K562 (cell line): ENCODE measurements at regions not wholly inside any gene's neighbourhood (a gene's known extent, or its start where the extent isn't known, plus 50 kb on each side); places are given as distances from the start of the nearest gene placed in this dataset.

Experiments
- JUND ChIP-seq, 2 experiments: IDR thresholded peaks; 2 replicates in 1 of 2; 3 replicates in 1 of 2; pipeline ENCODE4 v1.6.1; 2011; ENCODE audit warnings: borderline replicate concordance in 2 of 2, low read depth in 2 of 2, low read length in 2 of 2, improper control_type of control experiment in 1 of 2, missing biosample characterization in 1 of 2, missing genetic modification characterization in 1 of 2, missing genetic modification reagents in 1 of 2
- KAT7 ChIP-seq: sonication (generic); formaldehyde crosslinking; IDR thresholded peaks from 2 replicates; pipeline ENCODE4 v1.8.0; 2022; ENCODE audit warnings: missing genetic modification reagents, mild to moderate bottlenecking, borderline replicate concordance
- NBN ChIP-seq: fragments of 450-650 bp; IDR thresholded peaks from 2 replicates; pipeline ENCODE4 v1.6.1; 2016; ENCODE audit warnings: low read depth, mild to moderate bottlenecking
- PCBP1 ChIP-seq: fragments of 200-400 bp; formaldehyde crosslinking; IDR thresholded peaks from 2 replicates; pipeline ENCODE4 v1.6.1; 2018; ENCODE audit warnings: mild to moderate bottlenecking, low read depth, low read length; ENCODE audit not compliant: poor library complexity, severe bottlenecking
- PHF8 ChIP-seq: fragments of 200-600 bp; sonication (generic); IDR thresholded peaks from 2 replicates; pipeline ENCODE4 v1.6.1; 2012; ENCODE audit warnings: mixed run types, mild to moderate bottlenecking, inconsistent platforms, low read length, moderate library complexity, borderline replicate concordance
- RAD21 ChIP-seq, 2 experiments: fragments of 250-450 bp in 1 of 2; fragments of 450-650 bp in 1 of 2; sonication (Bioruptor Pico) in 1 of 2; formaldehyde crosslinking in 1 of 2; IDR thresholded peaks in 1 of 2; conservative IDR thresholded peaks in 1 of 2; 2 replicates each; pipeline versions ENCODE4 v1.4.0 to v1.8.0; 2020 to 2022; ENCODE audit warnings: mild to moderate bottlenecking in 2 of 2, moderate library complexity in 1 of 2
- TARDBP ChIP-seq: fragments of 450-650 bp; IDR thresholded peaks from 2 replicates; pipeline ENCODE4 v1.6.1; 2016
- TF ChIP-seq, protein P1 (sequence below), 3 experiments: IDR thresholded peaks in 2 of 3; conservative IDR thresholded peaks in 1 of 3; 2 replicates each; pipeline ENCODE4 v1.5.1; 2011 to 2012; ENCODE audit warnings: low read length in 3 of 3, mild to moderate bottlenecking in 3 of 3, control low read depth in 2 of 3, improper control_type of control experiment in 1 of 3, inconsistent platforms in 1 of 3, low read depth in 1 of 3, mixed read lengths in 1 of 3, moderate library complexity in 1 of 3; ENCODE audit not compliant: insufficient read depth in 2 of 3
- TF ChIP-seq, protein P2 (sequence below): fragments of 450-650 bp; IDR thresholded peaks from 2 replicates; pipeline ENCODE4 v1.6.1; 2014; ENCODE audit warnings: low read depth, mild to moderate bottlenecking, moderate library complexity, borderline replicate concordance
- TF ChIP-seq, protein P3 (sequence below): fragments of 250-450 bp; sonication (Bioruptor Pico); IDR thresholded peaks from 2 replicates; pipeline ENCODE4 v1.4.0; 2020; ENCODE audit warnings: mild to moderate bottlenecking, moderate library complexity
- TF ChIP-seq, protein P4 (sequence below): fragments of 250-450 bp; sonication (Bioruptor Pico); IDR thresholded peaks from 2 replicates; pipeline ENCODE4 v1.9.0; 2021; ENCODE audit warnings: mild to moderate bottlenecking, inconsistent platforms
- TF ChIP-seq, protein P5 (sequence below): sonication (generic); formaldehyde crosslinking; IDR thresholded peaks from 2 replicates; pipeline ENCODE4 v1.9.0; 2022; ENCODE audit warnings: mild to moderate bottlenecking, missing genetic modification reagents

DNA sequence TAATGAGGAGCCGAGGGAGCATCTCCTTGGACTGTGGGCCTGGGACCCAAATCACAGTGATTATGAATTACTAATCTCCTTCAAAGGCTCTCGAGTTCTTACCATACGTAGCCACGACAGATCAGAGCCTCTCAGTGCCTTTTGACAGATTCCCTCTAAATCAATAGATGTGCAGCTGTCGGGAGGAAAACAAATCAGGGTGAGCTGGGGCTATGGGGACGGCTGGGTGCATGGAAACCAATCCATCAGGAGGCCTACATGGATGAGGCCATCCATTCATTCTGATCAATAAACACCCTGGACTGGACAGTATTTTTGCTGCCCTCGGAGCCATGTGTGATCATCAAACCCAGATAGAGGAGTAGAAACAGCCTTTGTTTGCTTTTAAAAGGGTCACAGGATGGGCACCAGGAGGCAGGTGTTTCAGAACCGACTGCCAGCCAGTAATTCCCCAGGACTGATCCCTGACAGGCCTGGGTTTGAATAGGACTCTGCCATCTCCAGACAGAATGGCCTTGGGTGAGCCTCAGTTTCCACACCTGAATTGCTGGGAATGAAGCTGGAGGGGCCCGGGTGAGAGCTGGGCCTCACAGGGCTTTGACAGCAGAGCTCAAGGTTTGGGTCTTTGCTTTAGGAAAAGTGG is 532.8 kb downstream of the MATN1 start:
- TF ChIP-seq, protein P1, sequence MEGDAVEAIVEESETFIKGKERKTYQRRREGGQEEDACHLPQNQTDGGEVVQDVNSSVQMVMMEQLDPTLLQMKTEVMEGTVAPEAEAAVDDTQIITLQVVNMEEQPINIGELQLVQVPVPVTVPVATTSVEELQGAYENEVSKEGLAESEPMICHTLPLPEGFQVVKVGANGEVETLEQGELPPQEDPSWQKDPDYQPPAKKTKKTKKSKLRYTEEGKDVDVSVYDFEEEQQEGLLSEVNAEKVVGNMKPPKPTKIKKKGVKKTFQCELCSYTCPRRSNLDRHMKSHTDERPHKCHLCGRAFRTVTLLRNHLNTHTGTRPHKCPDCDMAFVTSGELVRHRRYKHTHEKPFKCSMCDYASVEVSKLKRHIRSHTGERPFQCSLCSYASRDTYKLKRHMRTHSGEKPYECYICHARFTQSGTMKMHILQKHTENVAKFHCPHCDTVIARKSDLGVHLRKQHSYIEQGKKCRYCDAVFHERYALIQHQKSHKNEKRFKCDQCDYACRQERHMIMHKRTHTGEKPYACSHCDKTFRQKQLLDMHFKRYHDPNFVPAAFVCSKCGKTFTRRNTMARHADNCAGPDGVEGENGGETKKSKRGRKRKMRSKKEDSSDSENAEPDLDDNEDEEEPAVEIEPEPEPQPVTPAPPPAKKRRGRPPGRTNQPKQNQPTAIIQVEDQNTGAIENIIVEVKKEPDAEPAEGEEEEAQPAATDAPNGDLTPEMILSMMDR (IDR thresholded peaks at IDR 0.05 in 2 of 3, conservative IDR thresholded peaks at IDR 0.05 in 1 of 3; ENCODE audit: insufficient read depth in 2 of 3, low read depth in 1 of 3, low read length in 3 of 3): no peak
- TF ChIP-seq JUND (IDR thresholded peaks at IDR 0.05; ENCODE audit: borderline replicate concordance, low read depth, low read length): no peak
- TF ChIP-seq JUND (tag; IDR thresholded peaks at IDR 0.05; ENCODE audit: borderline replicate concordance, low read depth, low read length): no peak
- no peak for TF ChIP-seq RAD21 (CRISPR knock-in tag; conservative IDR thresholded peaks at IDR 0.05 in 1 of 2, IDR thresholded peaks at IDR 0.05 in 1 of 2)
- TF ChIP-seq, protein P2, sequence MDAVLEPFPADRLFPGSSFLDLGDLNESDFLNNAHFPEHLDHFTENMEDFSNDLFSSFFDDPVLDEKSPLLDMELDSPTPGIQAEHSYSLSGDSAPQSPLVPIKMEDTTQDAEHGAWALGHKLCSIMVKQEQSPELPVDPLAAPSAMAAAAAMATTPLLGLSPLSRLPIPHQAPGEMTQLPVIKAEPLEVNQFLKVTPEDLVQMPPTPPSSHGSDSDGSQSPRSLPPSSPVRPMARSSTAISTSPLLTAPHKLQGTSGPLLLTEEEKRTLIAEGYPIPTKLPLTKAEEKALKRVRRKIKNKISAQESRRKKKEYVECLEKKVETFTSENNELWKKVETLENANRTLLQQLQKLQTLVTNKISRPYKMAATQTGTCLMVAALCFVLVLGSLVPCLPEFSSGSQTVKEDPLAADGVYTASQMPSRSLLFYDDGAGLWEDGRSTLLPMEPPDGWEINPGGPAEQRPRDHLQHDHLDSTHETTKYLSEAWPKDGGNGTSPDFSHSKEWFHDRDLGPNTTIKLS: no peak; the same call in 1 of the 2 replicates
- TF ChIP-seq, protein P3, sequence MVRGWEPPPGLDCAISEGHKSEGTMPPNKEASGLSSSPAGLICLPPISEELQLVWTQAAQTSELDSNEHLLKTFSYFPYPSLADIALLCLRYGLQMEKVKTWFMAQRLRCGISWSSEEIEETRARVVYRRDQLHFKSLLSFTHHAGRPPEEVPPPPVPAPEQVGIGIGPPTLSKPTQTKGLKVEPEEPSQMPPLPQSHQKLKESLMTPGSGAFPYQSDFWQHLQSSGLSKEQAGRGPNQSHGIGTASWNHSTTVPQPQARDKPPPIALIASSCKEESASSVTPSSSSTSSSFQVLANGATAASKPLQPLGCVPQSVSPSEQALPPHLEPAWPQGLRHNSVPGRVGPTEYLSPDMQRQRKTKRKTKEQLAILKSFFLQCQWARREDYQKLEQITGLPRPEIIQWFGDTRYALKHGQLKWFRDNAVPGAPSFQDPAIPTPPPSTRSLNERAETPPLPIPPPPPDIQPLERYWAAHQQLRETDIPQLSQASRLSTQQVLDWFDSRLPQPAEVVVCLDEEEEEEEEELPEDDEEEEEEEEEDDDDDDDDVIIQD (CRISPR knock-in tag): no peak
- TF ChIP-seq KAT7 (CRISPR knock-in tag): no peak
- TF ChIP-seq, protein P4, sequence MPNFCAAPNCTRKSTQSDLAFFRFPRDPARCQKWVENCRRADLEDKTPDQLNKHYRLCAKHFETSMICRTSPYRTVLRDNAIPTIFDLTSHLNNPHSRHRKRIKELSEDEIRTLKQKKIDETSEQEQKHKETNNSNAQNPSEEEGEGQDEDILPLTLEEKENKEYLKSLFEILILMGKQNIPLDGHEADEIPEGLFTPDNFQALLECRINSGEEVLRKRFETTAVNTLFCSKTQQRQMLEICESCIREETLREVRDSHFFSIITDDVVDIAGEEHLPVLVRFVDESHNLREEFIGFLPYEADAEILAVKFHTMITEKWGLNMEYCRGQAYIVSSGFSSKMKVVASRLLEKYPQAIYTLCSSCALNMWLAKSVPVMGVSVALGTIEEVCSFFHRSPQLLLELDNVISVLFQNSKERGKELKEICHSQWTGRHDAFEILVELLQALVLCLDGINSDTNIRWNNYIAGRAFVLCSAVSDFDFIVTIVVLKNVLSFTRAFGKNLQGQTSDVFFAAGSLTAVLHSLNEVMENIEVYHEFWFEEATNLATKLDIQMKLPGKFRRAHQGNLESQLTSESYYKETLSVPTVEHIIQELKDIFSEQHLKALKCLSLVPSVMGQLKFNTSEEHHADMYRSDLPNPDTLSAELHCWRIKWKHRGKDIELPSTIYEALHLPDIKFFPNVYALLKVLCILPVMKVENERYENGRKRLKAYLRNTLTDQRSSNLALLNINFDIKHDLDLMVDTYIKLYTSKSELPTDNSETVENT: no peak
- no peak for TF ChIP-seq TARDBP
- TF ChIP-seq NBN: no peak
- TF ChIP-seq PCBP1: no peak
- TF ChIP-seq, protein P5, sequence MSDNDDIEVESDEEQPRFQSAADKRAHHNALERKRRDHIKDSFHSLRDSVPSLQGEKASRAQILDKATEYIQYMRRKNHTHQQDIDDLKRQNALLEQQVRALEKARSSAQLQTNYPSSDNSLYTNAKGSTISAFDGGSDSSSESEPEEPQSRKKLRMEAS (CRISPR knock-in tag): no peak
- TF ChIP-seq PHF8: no peak
